GM12878 (cell line): ENCODE measurements at regions not wholly inside any gene's neighbourhood (a gene's known extent, or its start where the extent isn't known, plus 50 kb on each side); places are given as distances from the start of the nearest gene placed in this dataset.

ENCODE experiments used
- ATAC-seq: fragments of 200-7000 bp; cut with Tn5 transposase; 3 replicates; pipeline ENCODE4 v1.9.1; 2020; ENCODE audit warnings: mild to moderate bottlenecking, moderate library complexity
- BruUV-seq: library from RNA; stranded (reverse); fragments of 400-500 nt; replicated peaks from 2 replicates; lab custom pipeline; 2021; lab: Mats Ljungman, UMichigan
- CTCF ChIA-PET: fragments of 300-600 bp; sonication (Branson Sonifier 250); formaldehyde crosslinking; extraction: SDS; loops from one replicate; lab custom pipeline; 2021; ENCODE audit warnings: inconsistent platforms; lab: Yijun Ruan, JAX
- POLR2A ChIA-PET: fragments of 350-600 bp; formaldehyde crosslinking; extraction: SDS; loops from one replicate; lab custom pipeline; 2021; ENCODE audit warnings: inconsistent platforms; lab: Charles Lee
- RAD21 ChIA-PET: fragments of 300-600 bp; sonication (Branson Sonifier 250); formaldehyde crosslinking; loops from one replicate; lab custom pipeline; 2023; ENCODE audit warnings: antibody characterized with exemption; ENCODE audit not compliant: unreplicated experiment; lab: Charles Lee
- SMC1A ChIA-PET: fragments of 300-600 bp; sonication (Branson Sonifier 250); formaldehyde crosslinking; loops from one replicate; lab custom pipeline; 2023; ENCODE audit not compliant: unreplicated experiment, uncharacterized antibody; lab: Charles Lee
- DNase-seq: peaks from one replicate; pipeline ENCODE4 v3.0.0-alpha.2; 2011; ENCODE audit warnings: low read depth, low spot score
- FAIRE-seq: peaks from 3 replicates; lab custom pipeline; 2011; peaks lifted over from hg19 to GRCh38; lab: Jason Lieb, UNC
- H2AFZ ChIP-seq: 2 replicates; pipeline ENCODE4 v1.6.0; 2011; ENCODE audit warnings: low read depth, low read length, control low read depth; ENCODE audit not compliant: control insufficient read depth
- H3K27ac ChIP-seq: 2 replicates; pipeline ENCODE4 v1.5.1; 2011; ENCODE audit warnings: control low read depth; ENCODE audit not compliant: control insufficient read depth, insufficient read depth
- H3K27me3 ChIP-seq, 2 experiments: replicated peaks in 1 of 2; 2 replicates each; pipeline versions ENCODE4 v1.6.0 to v1.6.1; 2011; ENCODE audit warnings: low read length in 1 of 2; ENCODE audit not compliant: control insufficient read depth in 2 of 2, insufficient read depth in 2 of 2
- H3K36me3 ChIP-seq, 2 experiments: 2 replicates each; pipeline ENCODE4 v1.5.1; 2011; ENCODE audit warnings: low read length in 1 of 2; ENCODE audit not compliant: control insufficient read depth in 2 of 2, insufficient read depth in 2 of 2
- H3K4me1 ChIP-seq: 2 replicates; pipeline ENCODE4 v1.6.1; 2011; ENCODE audit warnings: mild to moderate bottlenecking, low read length, moderate library complexity, mixed read lengths; ENCODE audit not compliant: control insufficient read depth, insufficient read depth
- H3K4me2 ChIP-seq: 2 replicates; pipeline ENCODE4 v1.6.0; 2011; ENCODE audit warnings: control low read depth; ENCODE audit not compliant: control insufficient read depth, insufficient read depth
- H3K4me3 ChIP-seq: fragments of 200-600 bp; sonication (generic); 2 replicates; pipeline ENCODE4 v1.5.1; 2016
- H3K79me2 ChIP-seq: 2 replicates; pipeline ENCODE4 v1.6.0; 2011; ENCODE audit warnings: low read length; ENCODE audit not compliant: control insufficient read depth, insufficient read depth
- H3K9ac ChIP-seq: 2 replicates; pipeline ENCODE4 v1.8.0; 2011; ENCODE audit warnings: low read length, control low read depth, mixed read lengths; ENCODE audit not compliant: control insufficient read depth, insufficient read depth
- H3K9me3 ChIP-seq: replicated peaks from 3 replicates; pipeline ENCODE4 v1.5.1; 2011; ENCODE audit warnings: mild to moderate bottlenecking, low read length; ENCODE audit not compliant: control insufficient read depth, insufficient read depth
- H4K20me1 ChIP-seq: 2 replicates; pipeline ENCODE4 v1.6.0; 2011; ENCODE audit not compliant: control insufficient read depth, insufficient read depth
- EP300 ChIP-seq, 2 experiments: fragments of 150-350 bp in 1 of 2; IDR thresholded peaks; 2 replicates each; pipeline ENCODE4 v1.6.1; 2011 to 2012; ENCODE audit warnings: low read depth in 2 of 2, low read length in 2 of 2, borderline replicate concordance in 1 of 2, improper control_type of control experiment in 1 of 2, inconsistent platforms in 1 of 2; ENCODE audit not compliant: control insufficient read depth in 1 of 2
- KAT2A ChIP-seq: conservative IDR thresholded peaks from 2 replicates; pipeline ENCODE4 v1.6.1; 2011; ENCODE audit warnings: low read depth, low read length; ENCODE audit not compliant: control insufficient read depth
- KDM1A ChIP-seq: fragments of 200-600 bp; sonication (generic); IDR thresholded peaks from 2 replicates; pipeline ENCODE4 v1.6.1; 2016; ENCODE audit warnings: borderline replicate concordance
- NR2C2 ChIP-seq: IDR thresholded peaks from 2 replicates; pipeline ENCODE4 v1.6.1; 2011; ENCODE audit warnings: borderline replicate concordance, low read depth; ENCODE audit not compliant: control insufficient read depth, insufficient read length
- NRF1 ChIP-seq: conservative IDR thresholded peaks from 2 replicates; pipeline ENCODE4 v1.6.1; 2011; ENCODE audit warnings: mild to moderate bottlenecking, low read depth, low read length, improper control_type of control experiment
- POLR2AphosphoS5 ChIP-seq: IDR thresholded peaks from 2 replicates; pipeline ENCODE4 v1.6.1; 2011; ENCODE audit warnings: mild to moderate bottlenecking, low read length, inconsistent platforms
- RELB ChIP-seq: fragments of 450-650 bp; IDR thresholded peaks from 2 replicates; pipeline ENCODE4 v1.6.1; 2017; ENCODE audit warnings: low read depth, mild to moderate bottlenecking, moderate library complexity
- SP1 ChIP-seq: IDR thresholded peaks from one replicate; pipeline ENCODE4 v1.6.1; 2011; ENCODE audit warnings: low read depth, low read length
- YY1 ChIP-seq: IDR thresholded peaks from 2 replicates; pipeline ENCODE4 v1.6.1; 2011; ENCODE audit warnings: low read depth, mild to moderate bottlenecking, low read length
- WGBS: methylation state at CpG from one replicate; pipeline ENCODE4 v1.1.6; 2016; ENCODE audit warnings: low lambda C conversion rate; ENCODE audit not compliant: insufficient replicate concordance, insufficient coverage; ENCODE audit errors: missing lambda C conversion rate; 5-methylcytosine and 5-hydroxymethylcytosine counted together
- in situ Hi-C: fragments of 300-500 bp; cut with MboI; formaldehyde crosslinking; loops from 9 replicates; pipeline ENCODE4 v1.14.3; 2018; ENCODE audit warnings: mixed read lengths
- intact Hi-C: fragments of 100-400 bp; cut with micrococcal nuclease; formaldehyde crosslinking; loops from one replicate; pipeline ENCODE4 v1.14.2; 2022; ENCODE audit not compliant: unreplicated experiment
- TF ChIP-seq, protein P1 (sequence below): fragments of 450-650 bp; IDR thresholded peaks from 2 replicates; pipeline ENCODE4 v1.6.1; 2018; ENCODE audit warnings: mild to moderate bottlenecking, low read depth, moderate library complexity; ENCODE audit not compliant: partially characterized antibody
- TF ChIP-seq, protein P2 (sequence below): fragments of 450-650 bp; IDR thresholded peaks from 2 replicates; pipeline ENCODE4 v1.6.1; 2016; ENCODE audit warnings: mild to moderate bottlenecking
- TF ChIP-seq, protein P3 (sequence below): fragments of 450-650 bp; IDR thresholded peaks from 2 replicates; pipeline ENCODE4 v1.6.1; 2017; ENCODE audit warnings: antibody characterized with exemption, mild to moderate bottlenecking, moderate library complexity

GRCh38 chr1:25089772-25090171, 142.5 kb downstream of the SYF2 start (continued):
- TF ChIP-seq KDM1A, result no peak
- TF ChIP-seq RELB, result no peak
- no peak for TF ChIP-seq KAT2A
- no peak for TF ChIP-seq NRF1

DNA sequence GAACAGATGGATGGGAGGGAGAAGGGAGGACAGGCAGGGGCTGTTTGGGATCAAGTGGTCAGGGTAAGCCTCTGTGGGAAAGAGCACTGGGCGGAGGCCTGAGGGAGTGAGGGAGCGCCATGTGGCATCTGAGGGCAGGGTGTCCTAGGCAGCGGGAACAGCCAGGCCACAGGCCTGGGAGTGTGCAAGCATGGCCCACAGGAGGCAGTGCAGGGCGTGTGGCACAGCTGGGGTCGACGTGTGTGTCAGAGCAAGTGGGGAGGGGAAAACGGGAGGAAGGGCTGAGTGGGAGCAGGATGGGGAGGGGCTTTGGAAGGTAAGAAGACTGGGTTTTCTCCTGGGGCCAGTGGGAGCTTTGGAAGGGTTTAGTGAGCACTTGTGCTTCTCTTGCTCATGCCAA, 143.4 kb downstream of the SYF2 start:
- no peaks in the 10 kb centered on the region; the same call in 2 of the 3 replicates for H3K9me3 ChIP-seq
- H3K79me2 ChIP-seq, result no peaks in the 10 kb centered on the region
- RAD21 ChIA-PET, result no interaction called here
- H3K4me3 ChIP-seq, result no peak overlapping the region
- H4K20me1 ChIP-seq, result no peaks in the 10 kb centered on the region
- SMC1A ChIA-PET, result no interaction called here
- DNase-seq (no peak), ATAC-seq (no peak), FAIRE-seq (no peak)
- H2AFZ ChIP-seq, result no peak overlapping the region
- TF ChIP-seq, protein P1, sequence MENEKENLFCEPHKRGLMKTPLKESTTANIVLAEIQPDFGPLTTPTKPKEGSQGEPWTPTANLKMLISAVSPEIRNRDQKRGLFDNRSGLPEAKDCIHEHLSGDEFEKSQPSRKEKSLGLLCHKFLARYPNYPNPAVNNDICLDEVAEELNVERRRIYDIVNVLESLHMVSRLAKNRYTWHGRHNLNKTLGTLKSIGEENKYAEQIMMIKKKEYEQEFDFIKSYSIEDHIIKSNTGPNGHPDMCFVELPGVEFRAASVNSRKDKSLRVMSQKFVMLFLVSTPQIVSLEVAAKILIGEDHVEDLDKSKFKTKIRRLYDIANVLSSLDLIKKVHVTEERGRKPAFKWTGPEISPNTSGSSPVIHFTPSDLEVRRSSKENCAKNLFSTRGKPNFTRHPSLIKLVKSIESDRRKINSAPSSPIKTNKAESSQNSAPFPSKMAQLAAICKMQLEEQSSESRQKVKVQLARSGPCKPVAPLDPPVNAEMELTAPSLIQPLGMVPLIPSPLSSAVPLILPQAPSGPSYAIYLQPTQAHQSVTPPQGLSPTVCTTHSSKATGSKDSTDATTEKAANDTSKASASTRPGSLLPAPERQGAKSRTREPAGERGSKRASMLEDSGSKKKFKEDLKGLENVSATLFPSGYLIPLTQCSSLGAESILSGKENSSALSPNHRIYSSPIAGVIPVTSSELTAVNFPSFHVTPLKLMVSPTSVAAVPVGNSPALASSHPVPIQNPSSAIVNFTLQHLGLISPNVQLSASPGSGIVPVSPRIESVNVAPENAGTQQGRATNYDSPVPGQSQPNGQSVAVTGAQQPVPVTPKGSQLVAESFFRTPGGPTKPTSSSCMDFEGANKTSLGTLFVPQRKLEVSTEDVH, result no peak
- TF ChIP-seq EP300 (IDR thresholded peaks at IDR 0.05; ENCODE audit: borderline replicate concordance in 1 of 2, control insufficient read depth in 1 of 2, low read depth in 2 of 2, low read length in 2 of 2), result no peak
- TF ChIP-seq NR2C2, result no peak
- no peak for TF ChIP-seq SP1
- TF ChIP-seq, protein P2, sequence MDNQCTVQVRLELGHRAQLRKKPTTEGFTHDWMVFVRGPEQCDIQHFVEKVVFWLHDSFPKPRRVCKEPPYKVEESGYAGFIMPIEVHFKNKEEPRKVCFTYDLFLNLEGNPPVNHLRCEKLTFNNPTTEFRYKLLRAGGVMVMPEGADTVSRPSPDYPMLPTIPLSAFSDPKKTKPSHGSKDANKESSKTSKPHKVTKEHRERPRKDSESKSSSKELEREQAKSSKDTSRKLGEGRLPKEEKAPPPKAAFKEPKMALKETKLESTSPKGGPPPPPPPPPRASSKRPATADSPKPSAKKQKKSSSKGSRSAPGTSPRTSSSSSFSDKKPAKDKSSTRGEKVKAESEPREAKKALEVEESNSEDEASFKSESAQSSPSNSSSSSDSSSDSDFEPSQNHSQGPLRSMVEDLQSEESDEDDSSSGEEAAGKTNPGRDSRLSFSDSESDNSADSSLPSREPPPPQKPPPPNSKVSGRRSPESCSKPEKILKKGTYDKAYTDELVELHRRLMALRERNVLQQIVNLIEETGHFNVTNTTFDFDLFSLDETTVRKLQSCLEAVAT, result no peak
- TF ChIP-seq POLR2AphosphoS5, result no peak
- TF ChIP-seq, protein P3, sequence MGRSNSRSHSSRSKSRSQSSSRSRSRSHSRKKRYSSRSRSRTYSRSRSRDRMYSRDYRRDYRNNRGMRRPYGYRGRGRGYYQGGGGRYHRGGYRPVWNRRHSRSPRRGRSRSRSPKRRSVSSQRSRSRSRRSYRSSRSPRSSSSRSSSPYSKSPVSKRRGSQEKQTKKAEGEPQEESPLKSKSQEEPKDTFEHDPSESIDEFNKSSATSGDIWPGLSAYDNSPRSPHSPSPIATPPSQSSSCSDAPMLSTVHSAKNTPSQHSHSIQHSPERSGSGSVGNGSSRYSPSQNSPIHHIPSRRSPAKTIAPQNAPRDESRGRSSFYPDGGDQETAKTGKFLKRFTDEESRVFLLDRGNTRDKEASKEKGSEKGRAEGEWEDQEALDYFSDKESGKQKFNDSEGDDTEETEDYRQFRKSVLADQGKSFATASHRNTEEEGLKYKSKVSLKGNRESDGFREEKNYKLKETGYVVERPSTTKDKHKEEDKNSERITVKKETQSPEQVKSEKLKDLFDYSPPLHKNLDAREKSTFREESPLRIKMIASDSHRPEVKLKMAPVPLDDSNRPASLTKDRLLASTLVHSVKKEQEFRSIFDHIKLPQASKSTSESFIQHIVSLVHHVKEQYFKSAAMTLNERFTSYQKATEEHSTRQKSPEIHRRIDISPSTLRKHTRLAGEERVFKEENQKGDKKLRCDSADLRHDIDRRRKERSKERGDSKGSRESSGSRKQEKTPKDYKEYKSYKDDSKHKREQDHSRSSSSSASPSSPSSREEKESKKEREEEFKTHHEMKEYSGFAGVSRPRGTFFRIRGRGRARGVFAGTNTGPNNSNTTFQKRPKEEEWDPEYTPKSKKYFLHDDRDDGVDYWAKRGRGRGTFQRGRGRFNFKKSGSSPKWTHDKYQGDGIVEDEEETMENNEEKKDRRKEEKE, result no peak
- TF ChIP-seq YY1, result no peak
- H3K4me1 ChIP-seq, result peaks cover 6% of the 10 kb centered on the region
- no peak overlapping the region for H3K9ac ChIP-seq
- no peak overlapping the region for H3K4me2 ChIP-seq
- WGBS, result 29% methylated on average over 7 of the region's 7 CpGs
- no peak overlapping the region for H3K27ac ChIP-seq
- POLR2A ChIA-PET, result no interaction called here
- no TSS peak for BruUV-seq
- H3K36me3 ChIP-seq, result no peaks in the 10 kb centered on the region
- in situ Hi-C loops, result no loop called here
- peaks cover 0 to 3% of the 10 kb centered on the region in 2 experiments; a peak in 2 of 4 replicates for H3K27me3 ChIP-seq
- intact Hi-C loops, result no loop called here
- CTCF ChIA-PET, result no interaction called here
